ENCODE measurements at regions not wholly inside any gene's neighbourhood (a gene's known extent, or its start where the extent isn't known, plus 50 kb on each side); places are given as distances from the start of the nearest gene placed in this dataset.
"Not testable (repeated sequence)": the region's sequence is repeated elsewhere in the genome, so short reads cannot be mapped to it uniquely, and the experiment has no call there.

DNA sequence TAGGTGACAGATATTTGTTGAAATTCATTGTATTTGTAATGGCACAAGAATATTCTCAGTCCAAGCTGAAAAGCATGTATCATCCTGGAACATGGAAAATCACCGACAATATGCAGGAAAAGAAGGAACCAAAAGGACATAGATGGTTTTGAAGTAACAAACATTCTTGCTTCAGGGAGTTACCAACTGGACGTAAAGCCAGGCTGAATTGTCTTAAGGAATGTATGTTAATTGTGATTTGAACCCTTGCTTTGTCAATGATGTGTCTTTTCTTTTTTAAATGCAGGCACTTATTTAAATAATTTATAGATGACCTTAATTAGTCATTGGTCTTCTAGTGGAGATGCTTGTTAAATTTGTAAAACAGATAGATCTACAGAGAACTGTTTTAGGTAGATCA lies 489.4 kb upstream of the ZP4 start:
- in situ Hi-C loops (cut with HindIII; ENCODE audit: low pct_unique_long_range_greater_than_20kb, low sequenced_read_pairs) = no loop called here
- DNase-seq (ENCODE audit: low read depth, low spot score) = no peak

DNA sequence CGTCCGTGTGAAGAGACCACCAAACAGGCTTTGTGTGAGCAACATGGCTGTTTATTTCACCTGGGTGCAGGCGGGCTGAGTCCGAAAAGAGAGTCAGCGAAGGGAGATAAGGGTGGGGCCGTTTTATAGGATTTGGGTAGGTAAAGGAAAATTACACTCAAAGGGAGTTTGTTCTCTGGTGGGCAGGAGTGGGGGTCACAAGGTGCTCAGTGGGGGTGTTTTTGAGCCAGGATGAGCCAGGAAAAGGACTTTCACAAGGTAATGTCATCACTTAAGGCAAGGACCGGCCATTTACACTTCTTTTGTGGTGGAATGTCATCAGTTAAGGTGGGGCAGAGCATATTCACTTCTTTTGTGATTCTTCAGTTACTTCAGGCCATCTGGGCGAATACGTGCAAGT lies 488.7 kb upstream of the ZP4 start:
- in situ Hi-C loops (cut with HindIII; ENCODE audit: low pct_unique_long_range_greater_than_20kb, low sequenced_read_pairs); DNase-seq (ENCODE audit: low read depth, low spot score): not testable (repeated sequence)

DNA sequence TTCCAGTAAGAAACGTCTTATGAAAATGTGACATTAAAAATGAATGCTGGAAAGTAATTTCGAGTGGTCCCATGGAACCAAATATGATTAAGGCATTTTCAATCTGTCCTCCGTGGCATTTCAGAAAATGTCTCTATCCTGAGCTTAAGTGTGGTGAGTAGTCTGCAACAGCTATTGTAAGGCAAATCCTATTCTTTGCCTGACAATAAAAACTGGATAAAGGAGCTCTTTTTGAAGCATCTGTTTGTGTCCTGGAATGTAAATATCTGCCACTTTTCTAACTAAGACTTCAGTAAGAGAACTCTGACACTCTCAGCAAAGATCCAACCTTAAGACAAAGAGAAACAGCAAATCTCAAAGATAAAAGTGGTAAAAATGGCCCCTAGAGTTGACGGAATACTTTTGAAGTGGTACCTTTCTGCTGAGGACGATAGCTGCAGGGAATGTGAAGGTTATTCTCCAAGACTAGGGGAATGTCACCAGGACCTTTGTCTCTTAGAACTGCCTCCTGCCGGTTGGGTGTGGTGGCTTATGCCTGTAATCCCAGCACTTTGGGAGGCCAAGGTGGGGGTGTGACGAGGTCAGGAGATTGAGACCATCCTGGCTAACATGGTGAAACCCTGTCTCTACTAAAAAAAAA lies 486.7 kb upstream of the ZP4 start:
- in situ Hi-C loops (cut with HindIII; ENCODE audit: low pct_unique_long_range_greater_than_20kb, low sequenced_read_pairs) = no loop called here
- DNase-seq (ENCODE audit: low read depth, low spot score) = no peak

DNA sequence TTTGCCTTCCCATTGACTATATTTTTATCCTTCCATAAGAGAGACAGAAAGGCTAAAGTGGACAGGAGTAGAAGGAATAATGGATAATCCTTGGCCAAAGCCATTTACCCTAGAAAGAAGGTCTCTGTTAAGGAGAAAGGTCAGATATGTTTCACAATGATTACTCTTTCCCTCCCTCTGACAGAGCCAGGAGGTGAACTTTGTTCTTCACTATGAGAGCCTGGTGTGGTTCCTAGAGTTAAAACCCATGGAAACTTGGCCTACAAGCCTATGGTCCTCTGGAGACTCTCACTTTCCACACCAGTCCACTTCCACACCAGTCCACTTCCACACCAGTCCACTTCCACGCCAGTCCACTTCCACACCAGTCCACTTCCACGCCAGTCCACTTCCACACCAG lies 479.9 kb upstream of the ZP4 start:
- DNase-seq (ENCODE audit: low read depth, low spot score) = no peak
- in situ Hi-C loops (cut with HindIII; ENCODE audit: low pct_unique_long_range_greater_than_20kb, low sequenced_read_pairs) = no loop called here

DNA sequence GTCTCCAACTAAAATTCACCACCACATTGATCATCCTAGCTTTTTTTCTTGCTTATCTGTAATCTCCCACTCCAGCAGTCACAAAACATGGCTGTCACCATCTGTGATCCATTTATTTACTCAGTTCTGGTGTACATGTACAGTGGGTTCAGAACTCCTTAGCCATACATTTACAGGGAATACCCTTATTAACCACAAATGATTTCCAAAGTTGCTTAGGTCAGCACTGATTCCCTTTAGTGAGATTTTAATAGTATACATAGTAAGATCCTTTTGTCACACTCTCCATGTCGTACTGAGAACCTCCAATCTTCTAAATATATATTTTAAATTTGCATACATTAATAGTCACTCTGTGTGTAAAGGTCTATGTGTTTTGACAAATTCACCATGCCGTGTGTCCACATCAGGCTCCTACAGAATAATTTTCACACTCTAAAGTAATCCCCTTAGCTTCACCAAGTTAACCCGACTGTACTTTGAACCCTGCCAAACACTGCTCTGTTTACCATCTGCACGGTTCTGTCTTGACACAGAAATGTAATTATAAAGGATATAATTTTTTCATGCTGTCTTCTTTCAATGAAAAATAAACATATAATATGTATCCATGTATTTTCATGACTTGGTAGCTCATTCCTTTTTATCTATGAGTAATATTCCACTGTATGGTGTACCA lies 473.6 kb upstream of the ZP4 start:
- no peak for DNase-seq (ENCODE audit: low read depth, low spot score)
- in situ Hi-C loops (cut with HindIII; ENCODE audit: low pct_unique_long_range_greater_than_20kb, low sequenced_read_pairs) = no loop called here

DNA sequence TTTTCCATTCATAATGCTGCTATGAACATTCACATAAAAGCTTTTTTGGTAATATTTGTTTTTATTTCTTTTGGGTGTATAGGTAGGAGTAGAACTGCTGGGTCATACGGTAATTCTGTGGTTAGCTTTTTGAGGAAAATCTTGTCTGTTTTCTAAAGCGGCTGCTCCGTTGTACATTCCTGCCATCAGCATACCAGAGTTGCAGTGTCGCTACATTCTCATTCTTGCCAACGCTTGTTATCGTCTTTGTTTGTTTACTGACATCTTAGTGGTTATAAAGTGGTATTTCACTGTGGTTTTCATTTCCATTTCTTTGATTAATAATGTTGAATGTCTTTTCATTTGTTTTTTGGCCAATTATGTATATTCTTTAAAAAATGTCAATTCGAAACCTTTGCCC lies 469.8 kb upstream of the ZP4 start:
- in situ Hi-C loops (cut with HindIII; ENCODE audit: low pct_unique_long_range_greater_than_20kb, low sequenced_read_pairs) = no loop called here
- no peak for DNase-seq (ENCODE audit: low read depth, low spot score)

DNA sequence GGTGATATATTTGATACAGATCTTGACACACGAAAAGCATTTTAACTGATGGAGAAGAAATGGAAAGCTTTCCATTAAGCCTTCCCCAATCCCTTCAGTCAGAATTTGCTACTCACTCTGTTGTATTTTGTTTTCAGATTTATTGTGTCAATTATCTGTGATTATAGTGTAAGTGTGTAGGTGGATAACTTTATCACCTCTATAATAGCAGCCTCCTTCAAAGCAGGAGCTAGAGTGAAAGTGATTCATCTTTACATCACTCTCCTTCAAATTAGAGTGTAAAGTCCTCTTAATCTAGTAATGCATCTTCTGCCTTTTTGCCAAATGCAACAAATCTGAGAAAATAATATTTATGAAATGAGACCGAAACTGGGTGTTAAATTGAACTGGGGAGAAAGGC lies 459.7 kb upstream of the ZP4 start:
- DNase-seq (ENCODE audit: low read depth, low spot score) = no peak
- in situ Hi-C loops (cut with HindIII; ENCODE audit: low pct_unique_long_range_greater_than_20kb, low sequenced_read_pairs) = no loop called here

DNA sequence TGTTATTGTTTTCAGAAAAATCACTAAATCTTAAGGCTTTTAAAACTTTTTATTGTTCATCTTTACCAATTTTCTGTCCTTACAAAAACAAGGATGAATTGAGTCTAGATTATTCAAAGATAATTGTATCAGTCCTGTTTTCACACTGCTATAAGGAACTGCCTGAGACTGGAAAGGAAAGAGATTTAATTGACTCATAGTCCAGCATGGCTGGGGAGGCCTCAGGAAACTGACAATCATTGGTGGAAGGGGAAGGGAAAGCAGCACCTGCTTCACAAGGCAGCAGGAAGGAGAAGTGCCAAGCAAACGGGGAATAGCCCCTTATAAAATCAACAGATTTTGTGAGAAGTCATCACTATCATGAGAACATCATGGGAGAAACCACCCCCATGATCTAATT lies 455.6 kb upstream of the ZP4 start:
- in situ Hi-C loops (cut with HindIII; ENCODE audit: low pct_unique_long_range_greater_than_20kb, low sequenced_read_pairs) = no loop called here
- DNase-seq (ENCODE audit: low read depth, low spot score) = no peak

DNA sequence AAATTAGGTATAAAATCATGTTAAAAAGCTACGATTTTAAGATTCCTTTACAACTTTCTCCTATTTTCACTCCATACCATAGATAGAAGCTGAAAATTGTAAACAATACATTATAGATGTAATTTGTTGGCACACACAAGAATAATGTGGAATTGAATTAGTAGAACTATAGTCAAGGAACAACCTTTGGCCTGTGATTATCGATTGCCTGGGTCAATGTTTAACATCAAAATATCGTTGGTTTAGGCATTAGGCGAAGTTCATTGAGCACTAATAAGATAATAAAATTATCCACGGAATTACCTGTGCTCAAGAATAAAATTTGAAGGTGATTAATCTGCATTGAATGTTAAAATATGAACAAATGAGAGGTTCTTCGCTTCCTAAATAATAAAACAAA lies 455.1 kb upstream of the ZP4 start:
- in situ Hi-C loops (cut with HindIII; ENCODE audit: low pct_unique_long_range_greater_than_20kb, low sequenced_read_pairs) = no loop called here

DNA sequence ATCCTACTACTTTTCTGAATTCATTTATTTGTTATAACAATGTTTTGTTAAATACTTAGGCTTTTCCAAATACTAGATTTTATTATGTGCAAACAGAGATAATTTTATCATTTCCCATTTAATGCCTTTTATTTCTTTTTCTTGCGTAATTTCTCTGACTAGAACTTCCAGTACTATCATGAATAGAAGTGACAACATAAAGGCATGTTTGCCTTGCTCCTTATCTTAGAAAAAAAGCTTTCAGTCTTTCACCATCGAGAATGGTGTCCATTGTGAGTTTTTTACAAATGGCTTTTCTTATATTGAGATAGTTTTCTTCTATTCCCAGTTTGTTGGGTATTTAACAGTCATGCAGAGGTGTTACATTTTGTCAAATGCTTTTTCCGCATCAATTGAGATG lies 453.1 kb upstream of the ZP4 start:
- no peak for DNase-seq (ENCODE audit: low read depth, low spot score)
- in situ Hi-C loops (cut with HindIII; ENCODE audit: low pct_unique_long_range_greater_than_20kb, low sequenced_read_pairs) = no loop called here

More for the DNA sequence above, 455.1 kb upstream of the ZP4 start:
- no peak for DNase-seq (ENCODE audit: low read depth, low spot score)

DNA sequence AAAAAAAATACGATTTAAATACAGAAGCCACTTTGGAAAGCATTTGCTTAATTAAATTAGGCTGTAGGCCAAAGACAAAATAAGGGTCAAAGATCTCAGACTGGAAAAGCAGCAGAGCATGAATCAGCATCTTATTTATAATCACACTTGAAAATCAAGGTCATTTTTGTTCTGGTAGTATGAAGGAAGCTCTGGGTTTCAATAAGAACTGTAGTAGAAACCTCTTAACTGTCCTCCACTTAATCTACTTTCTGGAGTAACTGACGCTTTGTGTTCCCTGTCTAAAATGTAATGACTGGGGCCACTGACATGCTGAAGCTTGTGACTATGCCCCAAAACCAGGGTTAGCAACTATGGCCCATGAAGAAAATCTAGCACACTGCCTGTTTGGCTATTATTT lies 450.7 kb upstream of the ZP4 start:
- in situ Hi-C loops (cut with HindIII; ENCODE audit: low pct_unique_long_range_greater_than_20kb, low sequenced_read_pairs) = no loop called here

DNA sequence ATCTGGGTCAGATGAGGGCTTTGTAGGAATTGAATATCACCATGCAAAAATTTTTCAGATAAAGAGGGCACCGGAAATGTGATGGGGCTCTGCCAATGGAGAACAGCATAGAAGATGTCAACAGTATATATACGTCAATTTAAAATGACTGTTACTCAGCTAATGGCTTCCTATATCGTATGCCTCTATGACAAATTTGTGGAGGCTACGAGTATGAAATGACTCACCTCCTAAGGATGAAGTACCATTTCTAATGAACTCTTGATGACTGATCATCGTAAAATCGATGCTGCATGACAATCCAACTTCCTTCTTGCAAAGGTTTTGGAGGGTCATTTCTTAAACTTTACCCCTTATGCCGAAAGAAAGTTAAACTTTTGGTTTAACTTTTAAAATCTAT lies 450.3 kb upstream of the ZP4 start:
- in situ Hi-C loops (cut with HindIII; ENCODE audit: low pct_unique_long_range_greater_than_20kb, low sequenced_read_pairs) = no loop called here
- DNase-seq (ENCODE audit: low read depth, low spot score) = no peak

More for the DNA sequence above, 450.7 kb upstream of the ZP4 start:
- DNase-seq (ENCODE audit: low read depth, low spot score) = no peak

DNA sequence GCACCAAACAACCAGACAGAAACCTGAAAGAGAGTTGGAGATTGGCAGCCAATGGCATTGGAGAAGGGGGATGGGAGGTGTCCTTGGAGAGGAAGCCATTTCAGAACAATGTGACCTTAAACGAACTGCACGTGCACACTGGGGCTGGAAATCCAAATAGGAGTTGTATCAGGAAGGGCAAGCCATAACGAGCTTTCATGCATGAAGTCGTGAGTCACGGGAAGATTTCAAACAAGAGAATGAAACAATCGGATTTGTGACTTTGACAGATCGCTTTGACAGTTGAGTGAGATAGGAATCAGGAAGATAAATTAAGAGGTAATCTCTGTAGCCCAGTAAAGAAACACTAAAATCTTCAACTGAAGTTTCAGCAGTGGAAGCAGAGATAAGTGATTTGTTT lies 445.8 kb upstream of the ZP4 start:
- DNase-seq (ENCODE audit: low read depth, low spot score) = no peak
- in situ Hi-C loops (cut with HindIII; ENCODE audit: low pct_unique_long_range_greater_than_20kb, low sequenced_read_pairs) = no loop called here

DNA sequence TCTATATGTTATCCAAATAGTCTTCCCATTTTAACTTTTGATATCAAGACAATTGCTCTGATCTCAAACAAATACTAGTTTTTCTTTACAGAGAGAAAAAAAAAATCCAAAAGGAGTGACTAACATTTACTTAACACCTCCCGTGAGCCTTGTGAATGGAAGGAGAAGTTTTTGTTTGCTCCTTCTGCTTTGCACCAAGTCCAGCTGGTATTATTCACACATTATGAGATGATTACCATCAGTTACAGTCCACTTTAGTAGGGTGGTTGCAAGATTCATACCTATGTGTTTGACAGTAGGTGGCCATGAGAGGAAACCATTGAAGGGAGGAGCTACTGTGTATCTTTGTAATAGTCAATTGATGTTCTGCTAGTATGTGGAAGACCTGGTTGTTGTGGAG lies 443.4 kb upstream of the ZP4 start:
- in situ Hi-C loops (cut with HindIII; ENCODE audit: low pct_unique_long_range_greater_than_20kb, low sequenced_read_pairs) = no loop called here
- no peak for DNase-seq (ENCODE audit: low read depth, low spot score)

DNA sequence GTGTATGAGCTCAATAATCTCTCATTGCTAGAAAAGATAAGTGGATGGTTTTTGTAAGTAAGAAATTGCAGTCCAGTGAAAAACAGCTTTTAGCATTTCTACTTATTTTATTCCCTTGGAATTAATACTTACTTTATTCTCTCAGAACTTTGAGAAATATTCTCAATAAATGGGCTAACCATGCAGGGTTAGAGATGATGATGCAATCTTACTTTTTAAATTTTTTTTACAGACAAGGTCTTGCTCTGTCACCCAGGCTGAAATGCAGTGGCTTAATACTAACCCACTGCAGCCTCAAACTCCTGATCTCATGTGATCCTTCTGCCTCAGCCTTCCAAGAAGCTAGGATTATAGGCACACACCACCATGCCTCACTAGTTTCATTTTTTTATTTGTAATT lies 440.8 kb upstream of the ZP4 start:
- no peak for DNase-seq (ENCODE audit: low read depth, low spot score)
- in situ Hi-C loops (cut with HindIII; ENCODE audit: low pct_unique_long_range_greater_than_20kb, low sequenced_read_pairs) = no loop called here

DNA sequence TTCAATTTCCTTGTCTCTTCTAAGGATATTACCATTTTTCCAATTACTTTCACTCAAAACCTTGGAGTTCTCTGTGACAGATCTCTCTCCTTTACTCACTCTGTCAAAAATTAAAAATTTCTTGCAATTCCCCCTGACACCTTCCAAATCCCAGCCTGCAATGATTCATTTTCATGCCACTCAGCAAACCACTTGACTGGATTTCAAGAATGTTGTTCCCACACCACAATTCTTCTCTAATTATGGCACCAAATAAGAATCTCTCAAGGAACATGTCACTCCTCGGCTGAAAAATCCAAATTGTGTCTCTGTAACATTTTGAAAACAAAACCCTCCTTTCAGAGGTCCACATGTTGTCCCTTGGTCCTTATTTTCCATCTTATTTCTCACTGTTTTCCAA lies 438.9 kb upstream of the ZP4 start:
- in situ Hi-C loops (cut with HindIII; ENCODE audit: low pct_unique_long_range_greater_than_20kb, low sequenced_read_pairs) = no loop called here
- DNase-seq (ENCODE audit: low read depth, low spot score) = no peak

DNA sequence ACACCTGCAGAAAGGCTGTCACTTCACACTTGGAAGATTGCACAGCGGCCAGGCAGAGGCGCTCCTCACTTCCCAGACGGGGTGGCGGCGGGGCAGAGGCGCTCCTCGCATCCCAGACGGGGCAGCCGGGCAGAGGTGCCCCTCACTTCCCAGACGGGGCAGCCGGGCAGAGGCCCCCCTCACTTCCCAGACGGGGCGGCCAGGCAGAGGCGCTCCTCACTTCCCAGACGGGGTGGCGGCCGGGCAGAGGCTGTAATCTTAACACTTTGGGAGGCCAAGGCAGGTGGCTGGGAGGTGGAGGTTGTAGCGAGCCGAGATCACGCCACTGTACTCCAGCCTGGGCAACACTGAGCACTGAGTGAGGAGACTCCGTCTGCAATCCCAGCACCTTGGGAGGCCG lies 436.3 kb upstream of the ZP4 start:
- DNase-seq (ENCODE audit: low read depth, low spot score); in situ Hi-C loops (cut with HindIII; ENCODE audit: low pct_unique_long_range_greater_than_20kb, low sequenced_read_pairs): not testable (repeated sequence)

DNA sequence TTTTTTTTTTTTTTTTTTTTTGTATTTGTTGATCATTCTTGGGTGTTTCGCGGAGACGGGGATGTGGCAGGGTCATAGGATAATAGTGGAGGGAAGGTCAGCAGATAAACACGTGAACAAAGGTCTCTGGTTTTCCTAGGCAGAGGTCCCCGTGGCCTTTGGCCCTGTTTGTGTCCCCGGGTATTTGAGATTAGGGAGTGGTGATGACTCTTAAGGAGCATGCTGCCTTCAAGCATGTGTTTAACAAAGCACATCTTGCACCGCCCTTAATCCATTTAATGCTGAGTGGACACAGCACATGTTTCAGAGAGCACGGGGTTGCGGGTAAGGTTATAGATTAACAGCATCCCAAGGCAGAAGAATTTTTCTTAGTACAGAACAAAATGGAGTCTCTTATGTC lies 435.8 kb upstream of the ZP4 start:
- in situ Hi-C loops (cut with HindIII; ENCODE audit: low pct_unique_long_range_greater_than_20kb, low sequenced_read_pairs); DNase-seq (ENCODE audit: low read depth, low spot score): not testable (repeated sequence)

DNA sequence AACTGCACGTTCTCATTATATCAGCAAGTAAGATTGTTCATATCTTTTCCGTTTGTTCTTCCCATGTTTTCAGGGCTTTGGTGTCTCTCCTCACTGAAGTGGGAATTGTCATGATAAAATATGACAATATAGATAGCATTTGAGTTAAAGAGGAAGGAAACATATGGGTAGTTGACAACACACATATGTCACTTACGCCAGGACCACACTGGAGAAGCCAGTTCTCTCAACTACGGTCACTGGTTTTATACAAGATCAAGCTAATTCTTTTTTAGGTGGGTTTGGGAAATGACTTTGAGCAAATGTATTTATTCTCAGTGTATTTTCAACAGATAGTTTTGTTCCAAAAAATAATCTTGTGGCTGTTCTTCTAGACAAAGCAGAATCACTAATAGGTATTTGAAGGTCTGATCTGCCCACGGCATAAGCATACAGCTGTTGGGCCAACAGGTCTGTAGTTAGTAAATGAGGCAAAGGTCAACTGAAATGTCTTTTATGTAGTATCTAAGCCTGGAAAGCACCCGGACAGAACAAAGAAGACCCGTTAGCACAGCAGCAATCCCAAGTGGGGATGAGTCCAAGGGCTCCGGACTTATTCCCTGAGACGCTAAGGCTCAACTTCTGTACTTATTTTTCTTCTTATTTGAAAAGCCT lies 433.6 kb upstream of the ZP4 start:
- in situ Hi-C loops (cut with HindIII; ENCODE audit: low pct_unique_long_range_greater_than_20kb, low sequenced_read_pairs) = no loop called here
- DNase-seq (ENCODE audit: low read depth, low spot score) = no peak
